Fibroblast of lung (primary cell): ENCODE measurements at regions not wholly inside any gene's neighbourhood (a gene's known extent, or its start where the extent isn't known, plus 50 kb on each side); places are given as distances from the start of the nearest gene placed in this dataset.

Experiments
- DNase-seq, 2 donors: peaks; one replicate each; pipeline versions ENCODE4 v3.0.0 to v3.0.0-alpha.2; 2010; ENCODE audit warnings: low read depth in 2 of 2
- H2AFZ ChIP-seq: 2 replicates; pipeline ENCODE4 v1.5.1; 2012; ENCODE audit warnings: low read length, control low read depth, inconsistent platforms
- H3K27ac ChIP-seq: 2 replicates; pipeline ENCODE4 v1.5.1; 2011; ENCODE audit warnings: low read length, control low read depth; ENCODE audit not compliant: insufficient read depth
- H3K27me3 ChIP-seq: 2 replicates; pipeline ENCODE4 v1.5.1; 2011; ENCODE audit warnings: mild to moderate bottlenecking, low read length; ENCODE audit not compliant: control insufficient read depth, insufficient read depth
- H3K36me3 ChIP-seq: 2 replicates; pipeline ENCODE4 v1.5.1; 2011; ENCODE audit warnings: low read length; ENCODE audit not compliant: control insufficient read depth, insufficient read depth
- H3K4me1 ChIP-seq: 2 replicates; pipeline ENCODE4 v1.5.1; 2011; ENCODE audit warnings: low read length; ENCODE audit not compliant: control insufficient read depth, insufficient read depth; ENCODE audit errors: extremely low read depth
- H3K4me2 ChIP-seq: 2 replicates; pipeline ENCODE4 v1.5.1; 2011; ENCODE audit warnings: low read length, control low read depth; ENCODE audit not compliant: insufficient read depth; ENCODE audit errors: extremely low read depth
- H3K4me3 ChIP-seq, 4 experiments: fragments of 200-600 bp in 1 of 4; sonication (generic) in 1 of 4; replicated peaks in 1 of 4; 2 replicates each; pipeline ENCODE4 v1.5.1; 2011 to 2016; ENCODE audit warnings: low read length in 4 of 4, low read depth in 3 of 4, mild to moderate bottlenecking in 3 of 4, control low read depth in 2 of 4, inconsistent platforms in 1 of 4, mixed read lengths in 1 of 4; ENCODE audit not compliant: insufficient read depth in 1 of 4; ENCODE audit errors: control extremely low read depth in 1 of 4
- H3K79me2 ChIP-seq: 2 replicates; pipeline ENCODE4 v1.5.1; 2012; ENCODE audit warnings: mild to moderate bottlenecking, low read length, inconsistent platforms; ENCODE audit not compliant: control insufficient read depth, insufficient read depth
- H3K9ac ChIP-seq: 2 replicates; pipeline ENCODE4 v1.5.1; 2011; ENCODE audit warnings: mild to moderate bottlenecking, low read length, control low read depth; ENCODE audit not compliant: insufficient read depth
- H3K9me3 ChIP-seq: 2 replicates; pipeline ENCODE4 v1.5.1; 2012; ENCODE audit warnings: low read depth, low read length; ENCODE audit not compliant: control insufficient read depth, insufficient read depth
- H4K20me1 ChIP-seq: 2 replicates; pipeline ENCODE4 v1.5.1; 2011; ENCODE audit warnings: low read length; ENCODE audit not compliant: control insufficient read depth, insufficient read depth; ENCODE audit errors: extremely low read depth
- CTCF ChIP-seq, 2 donors: IDR thresholded peaks in 1 of 2; conservative IDR thresholded peaks in 1 of 2; 1 replicate in 1 of 2; 2 replicates in 1 of 2; pipeline ENCODE4 v1.5.1; 2011 to 2012; ENCODE audit warnings: low read length in 2 of 2, control low read depth in 1 of 2, inconsistent platforms in 1 of 2, low read depth in 1 of 2, mild to moderate bottlenecking in 1 of 2
- EZH2 ChIP-seq: IDR thresholded peaks from 2 replicates; pipeline ENCODE4 v1.5.1; 2012; ENCODE audit warnings: low read length, control low read depth, mild to moderate bottlenecking; ENCODE audit errors: missing control alignments

- Histone ChIP-seq H3K4me2 (no peak overlapping the region), H3K79me2 (no peaks in the 10 kb centered on the region), H3K36me3 (no peaks in the 10 kb centered on the region), H3K9ac (no peak overlapping the region), H3K4me1 (no peaks in the 10 kb centered on the region), H3K27ac (no peak overlapping the region), H3K9me3 (no peaks in the 10 kb centered on the region), H3K4me3 (no peak overlapping the region), H2AFZ (no peak overlapping the region), H4K20me1 (no peaks in the 10 kb centered on the region), H3K27me3 (no peaks in the 10 kb centered on the region)
- DNase-seq: no peak
- TF ChIP-seq EZH2: no peak
- no peak for TF ChIP-seq CTCF (conservative IDR thresholded peaks at IDR 0.05 in 1 of 2, IDR thresholded peaks at IDR 0.05 in 1 of 2; ENCODE audit: low read depth in 1 of 2, low read length in 2 of 2)
Measured at GRCh38 chr2:220915092-220915623, 656.9 kb downstream of the EPHA4 start.

GRCh38 chr2:220916931-220917330 lies 655.2 kb downstream of the EPHA4 start:
- no peaks in the 10 kb centered on the region for H3K79me2 ChIP-seq
- DNase-seq: no peak
- no peaks in the 10 kb centered on the region for H4K20me1 ChIP-seq
- no peak overlapping the region for H3K4me3 ChIP-seq
- no peak for TF ChIP-seq EZH2
- TF ChIP-seq CTCF (conservative IDR thresholded peaks at IDR 0.05 in 1 of 2, IDR thresholded peaks at IDR 0.05 in 1 of 2; ENCODE audit: low read depth in 1 of 2, low read length in 2 of 2): no peak
- H3K4me1 ChIP-seq: no peaks in the 10 kb centered on the region
- no peak overlapping the region for H2AFZ ChIP-seq
- no peak overlapping the region for H3K4me2 ChIP-seq
- no peak overlapping the region for H3K9ac ChIP-seq
- no peaks in the 10 kb centered on the region for H3K36me3 ChIP-seq
- no peak overlapping the region for H3K27ac ChIP-seq
- H3K9me3 ChIP-seq: no peaks in the 10 kb centered on the region
- no peaks in the 10 kb centered on the region for H3K27me3 ChIP-seq

GRCh38 chr2:220930271-220931076 lies 641.6 kb downstream of the EPHA4 start:
- H3K36me3 ChIP-seq: no peaks in the 10 kb centered on the region
- TF ChIP-seq CTCF (conservative IDR thresholded peaks at IDR 0.05 in 1 of 2, IDR thresholded peaks at IDR 0.05 in 1 of 2; ENCODE audit: low read depth in 1 of 2, low read length in 2 of 2): no peak
- TF ChIP-seq EZH2: no peak
- DNase-seq: peak; percentile 43 to 90

More at GRCh38 chr2:220930271-220931076, 641.6 kb downstream of the EPHA4 start:
- Histone ChIP-seq H3K4me1 (no peaks in the 10 kb centered on the region), H2AFZ (no peak overlapping the region), H3K27me3 (no peaks in the 10 kb centered on the region), H3K4me3 (no peak overlapping the region), H3K27ac (no peak overlapping the region), H3K9me3 (no peaks in the 10 kb centered on the region), H3K9ac (no peak overlapping the region), H3K4me2 (no peak overlapping the region), H3K79me2 (no peaks in the 10 kb centered on the region), H4K20me1 (no peaks in the 10 kb centered on the region)
